KBM-7 (cell line): ENCODE measurements at regions not wholly inside any gene's neighbourhood (a gene's known extent, or its start where the extent isn't known, plus 50 kb on each side); places are given as distances from the start of the nearest gene placed in this dataset.

Source experiments
- DNase-seq: peaks from one replicate; pipeline ENCODE4 v3.0.0-alpha.2; 2015
- in situ Hi-C: fragments of 300-500 bp; cut with MboI; formaldehyde crosslinking; loops from 2 replicates; pipeline ENCODE4 v1.14.3; 2020; ENCODE audit warnings: low sequenced_read_pairs, low pct_unique_long_range_greater_than_20kb, mixed read lengths

DNA sequence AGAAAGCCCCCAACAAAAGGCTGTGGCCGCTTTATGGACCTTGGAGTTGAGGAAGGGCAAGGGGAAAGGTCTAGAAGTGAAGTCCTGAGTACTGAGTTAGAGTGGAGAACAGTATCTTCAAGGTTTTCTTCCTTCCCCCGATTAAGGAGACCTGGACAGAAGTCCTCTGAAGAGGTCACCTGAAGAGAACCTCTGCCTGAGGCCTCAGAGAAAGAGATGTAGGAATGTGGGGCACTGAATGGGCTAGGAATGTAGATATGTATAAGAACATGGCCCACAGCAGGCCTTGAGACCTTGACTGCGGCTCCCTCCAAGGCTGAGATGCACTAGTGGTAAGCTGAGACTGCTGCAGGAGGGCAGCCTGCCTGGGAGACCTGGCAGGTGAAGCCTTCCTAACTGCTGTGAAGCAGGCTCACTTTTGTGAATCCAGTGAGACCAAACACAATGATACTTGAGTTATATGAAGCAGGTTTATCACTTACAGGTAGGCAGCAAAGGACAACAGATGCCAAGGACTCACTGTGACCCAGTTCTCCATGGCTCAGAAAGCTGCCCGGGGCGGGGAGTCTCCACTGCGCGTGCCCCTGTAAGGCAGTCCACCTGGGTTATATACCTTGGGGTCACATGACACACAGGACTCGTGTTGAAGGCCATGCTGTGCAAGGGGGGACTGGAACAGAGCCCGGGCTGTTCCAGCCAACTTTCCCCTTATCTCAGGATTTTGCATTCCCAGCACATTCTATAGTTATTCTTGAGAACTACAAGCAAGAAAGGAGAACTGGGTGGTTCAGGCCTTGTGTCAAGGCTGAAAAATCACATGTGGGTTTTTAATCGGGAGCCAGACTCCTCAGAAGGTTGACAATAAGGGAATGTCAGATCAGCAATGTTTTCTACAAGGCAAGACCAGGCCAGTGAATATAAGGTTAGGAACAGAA lies 78.8 kb upstream of the PPM1J start:
- in situ Hi-C loops: no loop called here
- no peak for DNase-seq

DNA sequence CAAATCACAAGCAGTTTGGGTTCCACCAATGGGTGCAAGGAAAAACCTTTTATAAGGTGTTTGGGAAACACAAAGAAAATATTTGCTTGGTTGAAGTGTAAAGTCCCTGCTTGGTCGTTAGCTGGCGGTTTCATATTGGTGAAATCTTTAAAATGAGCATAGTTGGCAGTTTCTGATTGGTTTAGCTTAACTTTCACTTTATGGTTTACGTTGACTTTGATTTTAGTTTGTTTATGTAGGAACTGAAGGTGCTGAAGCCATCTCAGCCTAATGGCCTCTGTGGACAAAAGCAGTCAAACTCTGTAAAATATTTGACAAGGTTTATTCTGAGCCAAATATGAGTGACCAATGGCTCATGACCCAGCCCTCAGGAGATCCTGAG lies 76.6 kb upstream of the PPM1J start:
- in situ Hi-C loops: no loop called here
- no peak for DNase-seq

DNA sequence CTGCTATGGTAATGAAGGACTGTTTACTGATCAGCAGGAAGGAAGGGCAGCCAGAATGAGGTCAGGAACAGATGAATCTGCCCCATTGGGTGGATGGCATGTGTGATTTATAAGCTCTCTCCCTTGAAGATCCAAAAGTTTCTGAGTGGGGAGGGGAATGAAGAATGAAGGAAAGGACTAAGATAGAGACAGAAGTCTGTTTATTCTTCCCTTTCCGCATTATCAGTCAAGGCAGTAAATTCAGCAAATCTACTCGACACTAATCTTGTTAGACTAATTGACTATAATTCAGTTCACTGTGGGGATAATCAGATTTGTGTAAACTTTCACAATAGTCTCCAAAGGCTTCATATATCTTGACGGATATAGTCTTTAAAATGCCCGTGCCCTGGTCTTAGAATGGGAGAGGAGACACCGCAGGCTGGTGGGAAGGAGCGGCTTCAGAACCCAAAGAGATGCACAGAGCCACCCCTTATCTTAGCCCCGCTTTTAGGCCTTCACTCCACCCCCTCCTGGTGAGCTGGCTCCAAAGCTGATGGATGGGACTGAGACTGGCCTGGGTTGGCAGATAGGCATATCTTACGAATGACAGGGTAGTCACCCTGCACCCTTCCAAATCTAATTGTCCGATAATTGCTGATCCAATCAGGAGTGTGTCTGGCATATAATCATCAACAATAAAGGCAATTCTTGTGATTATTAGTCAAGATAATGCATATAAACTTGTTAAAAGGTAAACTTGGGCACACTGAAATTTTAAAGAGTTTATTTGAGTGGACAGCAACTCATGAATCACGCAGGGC lies 76.0 kb upstream of the PPM1J start:
- no peak for DNase-seq
- in situ Hi-C loops: no loop called here

DNA sequence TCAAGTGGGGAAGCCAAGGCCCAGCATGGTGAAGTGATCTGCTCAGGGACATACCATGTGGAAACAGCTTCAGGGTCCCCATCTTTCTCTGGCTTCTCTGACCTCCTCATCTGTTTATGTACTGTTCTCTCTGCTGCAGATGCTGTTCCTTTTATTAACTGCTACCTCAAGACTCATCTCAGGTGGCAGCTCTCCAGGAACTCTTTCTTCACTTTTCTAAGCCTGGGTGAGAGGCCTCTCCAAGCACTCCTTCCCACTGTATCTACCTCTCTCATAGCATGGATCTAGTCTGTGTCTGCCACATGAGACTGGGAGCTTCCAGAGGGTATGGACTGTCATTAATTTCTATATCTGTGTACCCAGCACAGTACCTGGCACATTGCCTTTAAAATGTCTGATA lies 73.4 kb upstream of the PPM1J start:
- in situ Hi-C loops: no loop called here
- no peak for DNase-seq

DNA sequence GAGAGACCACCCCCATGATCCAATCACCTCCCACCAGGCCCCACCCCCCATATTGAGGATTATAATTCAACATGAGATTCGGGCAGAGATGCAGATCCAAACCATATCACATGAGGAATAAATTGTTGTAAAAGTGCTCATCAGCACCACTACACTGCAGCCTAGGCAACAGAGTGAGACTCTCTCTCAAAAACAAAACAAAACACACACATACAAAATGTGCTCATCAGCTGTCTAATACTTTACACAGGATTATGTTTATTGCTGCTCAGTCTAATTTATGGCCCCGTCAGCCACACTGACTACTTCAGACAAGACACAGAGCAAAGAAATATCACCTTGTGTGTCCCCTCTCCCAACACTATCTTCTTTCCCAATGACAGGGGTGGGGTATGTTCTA lies 72.9 kb upstream of the PPM1J start:
- in situ Hi-C loops: no loop called here
- no peak for DNase-seq

DNA sequence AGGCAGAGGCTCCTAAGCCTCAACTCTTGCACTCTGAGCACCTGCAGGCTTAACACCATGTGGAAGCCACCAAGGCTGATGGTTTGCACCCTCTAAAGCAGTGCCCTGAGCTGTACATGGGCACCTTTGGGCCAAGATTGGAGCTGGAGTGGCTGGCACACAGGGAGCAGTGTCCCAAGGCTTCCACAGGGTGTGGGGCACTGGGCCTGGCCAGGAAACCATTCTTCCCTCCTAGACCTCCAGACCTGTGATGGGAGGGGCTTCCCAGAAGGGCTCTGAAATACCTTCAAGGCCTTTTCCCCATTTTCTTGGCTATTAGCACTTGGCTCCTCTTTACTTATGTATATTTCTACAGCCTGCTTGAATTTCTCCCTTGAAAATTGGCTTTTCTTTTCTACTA lies 67.9 kb upstream of the PPM1J start:
- DNase-seq: no peak
- in situ Hi-C loops: no loop called here

DNA sequence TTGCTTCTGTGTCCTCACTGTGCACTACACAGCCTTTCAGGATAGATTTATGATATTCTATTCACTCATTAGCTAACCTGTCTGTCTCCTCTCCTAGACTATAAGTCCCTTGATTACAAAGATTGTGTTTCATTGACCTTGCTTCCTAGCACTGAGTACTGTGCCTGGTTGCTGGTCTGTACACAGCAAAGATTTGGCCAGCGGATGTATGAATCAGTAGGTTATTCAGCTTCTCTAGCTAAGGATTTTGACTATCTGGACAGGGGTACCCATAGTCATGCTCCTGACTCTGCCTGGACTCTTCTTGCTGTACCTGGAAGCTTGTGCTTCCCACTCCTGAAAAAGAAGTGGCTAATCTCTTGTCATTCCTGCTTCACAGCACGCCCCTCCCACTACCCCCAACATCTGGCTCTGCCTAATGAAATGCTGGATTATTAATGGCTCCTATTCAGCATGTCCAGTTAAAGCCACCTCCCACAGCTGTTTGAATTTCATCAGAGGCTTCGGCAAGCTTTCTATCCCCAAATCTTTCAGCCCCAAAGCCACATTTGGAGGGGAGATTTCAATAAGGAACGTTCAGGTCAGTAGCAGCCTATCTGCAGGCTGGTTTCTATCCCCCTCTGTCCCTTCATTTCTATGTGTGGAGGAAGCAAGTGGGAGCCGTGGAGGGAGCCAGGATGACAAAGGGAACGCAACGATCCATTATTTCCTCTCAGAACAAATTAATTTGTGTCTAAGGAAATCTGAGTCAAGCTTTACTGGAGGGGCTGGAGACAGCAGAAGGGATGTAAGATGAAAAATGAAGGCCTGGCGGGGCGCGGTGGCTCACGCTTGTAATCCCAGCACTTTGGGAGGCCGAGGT lies 64.8 kb upstream of the PPM1J start:
- in situ Hi-C loops: no loop called here
- no peak for DNase-seq

DNA sequence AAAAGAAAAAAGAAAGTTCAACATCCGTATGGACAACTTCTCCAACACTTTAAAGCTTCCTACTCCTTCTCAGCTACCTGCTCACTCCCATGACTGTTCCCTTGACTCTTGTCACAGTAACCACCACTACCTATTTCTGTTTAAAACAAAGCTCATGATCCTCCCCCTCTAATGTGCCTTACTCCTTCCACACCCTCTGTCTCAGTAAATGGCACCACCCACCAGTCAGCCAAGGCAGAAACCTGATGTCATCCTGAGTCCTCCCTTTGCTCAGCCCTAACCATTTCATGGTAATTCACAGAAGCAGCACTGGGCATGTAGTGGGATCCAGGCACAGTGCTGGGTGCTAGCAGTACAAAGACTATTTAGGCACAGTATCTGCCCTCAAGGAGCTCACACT lies 63.0 kb upstream of the PPM1J start:
- in situ Hi-C loops: no loop called here
- no peak for DNase-seq

DNA sequence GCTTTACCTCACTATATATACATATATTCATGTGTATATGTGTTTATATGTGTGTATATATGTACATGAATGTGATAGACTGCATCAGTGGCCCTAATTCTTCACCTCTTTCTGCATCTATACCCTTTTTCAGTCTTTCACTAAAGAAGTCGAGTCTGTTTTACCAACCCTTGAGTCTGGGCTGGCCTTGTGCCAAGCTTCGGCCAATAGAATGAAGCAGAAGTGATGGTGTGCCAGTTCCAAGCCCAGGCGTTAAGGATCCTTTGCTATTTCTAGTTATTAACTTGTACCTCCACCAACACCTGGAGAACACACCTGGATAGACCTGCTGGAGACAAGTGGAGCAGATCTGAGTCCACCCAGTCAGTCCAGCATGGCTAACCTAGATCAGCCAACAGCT lies 61.6 kb upstream of the PPM1J start:
- DNase-seq: no peak
- in situ Hi-C loops: no loop called here

DNA sequence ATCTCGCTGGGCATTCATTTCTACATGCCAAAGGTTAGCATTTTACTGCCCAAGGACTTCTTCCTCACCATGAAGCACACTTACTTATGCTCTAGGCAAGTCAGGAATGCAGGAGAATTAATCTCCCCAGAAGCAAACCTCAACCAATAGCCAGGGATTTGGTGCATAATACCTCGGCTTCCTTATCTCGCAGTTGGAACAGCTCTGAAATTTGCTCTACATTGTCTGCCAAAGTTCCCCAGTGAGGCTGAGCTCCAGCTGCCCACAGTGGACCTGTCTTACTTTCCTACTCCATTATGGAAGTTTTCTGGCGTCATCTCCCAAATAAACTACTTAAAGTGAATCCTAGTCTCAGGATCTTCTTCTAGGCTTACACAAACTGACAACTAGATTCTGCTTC lies 57.6 kb upstream of the PPM1J start:
- in situ Hi-C loops: no loop called here
- DNase-seq: no peak

DNA sequence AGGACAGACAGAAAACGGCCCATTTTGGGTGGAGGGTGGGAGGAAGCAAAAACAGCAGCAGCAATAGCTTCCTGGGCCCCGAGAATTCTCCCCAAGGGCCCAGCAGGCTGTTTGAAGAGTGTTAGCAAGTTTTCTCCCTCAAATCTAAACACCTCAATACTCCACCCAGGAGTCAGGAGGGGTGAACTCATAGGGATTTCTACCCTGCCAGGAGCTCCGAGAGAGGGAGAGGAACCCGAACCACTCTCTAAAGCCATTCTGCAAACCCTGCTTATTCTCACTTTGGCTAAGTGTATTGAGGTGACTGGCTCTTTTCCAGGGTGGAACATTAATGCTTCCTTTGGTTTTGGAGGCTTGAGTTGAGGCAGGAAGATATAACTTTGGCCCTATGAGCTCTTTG lies 55.6 kb upstream of the PPM1J start:
- no peak for DNase-seq
- in situ Hi-C loops: no loop called here

DNA sequence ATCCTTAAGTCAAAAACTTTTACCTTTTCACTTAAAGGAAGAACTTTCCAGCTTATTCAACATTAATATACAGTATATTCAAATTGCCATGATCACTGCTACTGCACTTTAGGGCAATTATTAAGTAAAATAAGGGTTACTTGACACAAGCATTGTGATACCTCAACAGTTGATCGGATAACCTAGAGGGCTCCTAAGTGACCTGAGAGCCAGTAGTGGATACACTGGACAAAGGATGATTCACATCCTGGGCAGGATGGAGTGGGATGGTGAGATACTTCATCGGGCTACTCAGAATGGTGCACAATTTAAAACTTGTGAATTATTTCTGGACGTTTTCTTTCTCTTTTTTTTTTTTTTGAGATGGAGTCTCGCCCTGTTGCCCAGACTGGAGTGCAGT lies 54.5 kb upstream of the PPM1J start:
- in situ Hi-C loops: no loop called here
- DNase-seq: no peak

DNA sequence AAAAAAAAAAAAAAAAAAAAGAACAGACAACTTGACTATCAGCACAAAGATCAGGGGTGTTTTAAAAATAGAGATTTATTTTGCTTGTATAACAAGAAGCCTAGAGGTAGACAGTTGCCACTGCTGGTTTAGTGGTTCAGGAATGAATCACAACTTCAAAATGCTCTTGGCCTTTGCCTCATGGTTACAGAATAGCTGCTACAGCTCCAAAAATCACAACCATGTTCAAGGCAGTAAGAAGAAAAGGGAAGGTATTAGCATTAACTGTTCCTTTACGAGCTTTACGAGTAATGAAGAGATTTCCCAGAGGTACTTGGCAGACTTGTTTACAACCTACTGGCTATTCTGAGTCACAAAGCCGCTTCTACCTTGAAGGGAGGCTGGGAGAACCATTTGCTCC lies 52.5 kb upstream of the PPM1J start:
- in situ Hi-C loops: no loop called here
- DNase-seq: no peak
